Body of pancreas (tissue), 4 donors: ENCODE measurements at regions not wholly inside any gene's neighbourhood (a gene's known extent, or its start where the extent isn't known, plus 50 kb on each side); places are given as distances from the start of the nearest gene placed in this dataset.

Experiments
- ATAC-seq: fragments of 150-250 bp; one replicate; pipeline ENCODE4 v1.9.1; 2016
- DNase-seq, 4 donors: peaks; one replicate each; pipeline ENCODE4 v3.0.0-alpha.2; 2019
- H3K27ac ChIP-seq, 4 donors: fragments of 200-600 bp; sonication (generic); 1 replicate in 3 of 4; 2 replicates in 1 of 4; pipeline versions ENCODE4 v1.5.1 to v1.6.1; 2016 to 2019; ENCODE audit warnings: mild to moderate bottlenecking in 1 of 4, mixed read lengths in 1 of 4, moderate library complexity in 1 of 4
- H3K27me3 ChIP-seq, 2 donors: fragments of 200-600 bp; sonication (generic); one replicate each; pipeline ENCODE4 v1.6.0; 2016; ENCODE audit warnings: mild to moderate bottlenecking in 1 of 2
- H3K36me3 ChIP-seq, 2 donors: fragments of 200-600 bp; sonication (generic); replicated peaks in 1 of 2; 2 replicates each; pipeline ENCODE4 v1.5.1; 2016; ENCODE audit warnings: low read depth in 2 of 2; ENCODE audit not compliant: insufficient read depth in 1 of 2
- H3K4me1 ChIP-seq: fragments of 200-600 bp; sonication (generic); one replicate; pipeline ENCODE4 v1.6.0; 2016
- H3K4me3 ChIP-seq, 2 donors: fragments of 200-600 bp; sonication (generic); 1 replicate in 1 of 2; 2 replicates in 1 of 2; pipeline ENCODE4 v1.5.1; 2016 to 2019
- H3K9me3 ChIP-seq, 3 donors: fragments of 200-600 bp; sonication (generic); 1 replicate in 2 of 3; 2 replicates in 1 of 3; pipeline ENCODE4 v1.5.1; 2016
- CTCF ChIP-seq, 7 experiments: fragments of 450-650 bp in 4 of 7; fragments of 200-600 bp in 3 of 7; sonication (generic) in 3 of 7; IDR thresholded peaks; one replicate each; pipeline ENCODE4 v1.5.1; 2016 to 2019; ENCODE audit warnings: antibody characterized with exemption in 7 of 7
- POLR2A ChIP-seq, 3 donors: fragments of 450-650 bp; IDR thresholded peaks; one replicate each; pipeline ENCODE4 v1.6.1; 2016; ENCODE audit warnings: antibody characterized with exemption in 3 of 3, mild to moderate bottlenecking in 2 of 3
- WGBS, 2 donors: methylation state at CpG; one replicate each; pipeline ENCODE4 v1.1.5; 2017; 5-methylcytosine and 5-hydroxymethylcytosine counted together
- intact Hi-C: fragments of 100-400 bp; cut with DNase I; formaldehyde crosslinking; loops from one replicate; pipeline ENCODE4 v1.15.1; 2023

GRCh38 chr5:125125031-125125823, 378.8 kb upstream of the ZNF608 start:
- Histone ChIP-seq H3K27ac (no peak overlapping the region), H3K4me3 (no peak overlapping the region), H3K36me3 (no peaks in the 10 kb centered on the region), H3K27me3 (no peaks in the 10 kb centered on the region), H3K4me1 (no peaks in the 10 kb centered on the region), H3K9me3 (no peaks in the 10 kb centered on the region)
- WGBS, 2 donors, result 50 to 54% methylated on average over 6 of the region's 6 CpGs
- no peak for ATAC-seq
- no peak for TF ChIP-seq CTCF (IDR thresholded peaks at IDR 0.05)
- TF ChIP-seq POLR2A (IDR thresholded peaks at IDR 0.05), result no peak
- intact Hi-C loops, result no loop called here
- DNase-seq, result no peak

GRCh38 chr5:125126050-125126449, 379.6 kb upstream of the ZNF608 start:
- Histone ChIP-seq H3K27ac (no peak overlapping the region), H3K36me3 (no peaks in the 10 kb centered on the region), H3K4me3 (no peak overlapping the region), H3K4me1 (no peaks in the 10 kb centered on the region), H3K27me3 (no peaks in the 10 kb centered on the region), H3K9me3 (no peaks in the 10 kb centered on the region)
- TF ChIP-seq CTCF (IDR thresholded peaks at IDR 0.05), result no peak
- no peak for TF ChIP-seq POLR2A (IDR thresholded peaks at IDR 0.05)
- intact Hi-C loops, result no loop called here
- ATAC-seq (no peak), DNase-seq (no peak)

- DNase-seq, result no peak
- H3K36me3 ChIP-seq, result no peaks in the 10 kb centered on the region
- TF ChIP-seq CTCF (IDR thresholded peaks at IDR 0.05) (no peak), POLR2A (IDR thresholded peaks at IDR 0.05) (no peak)
- H3K27ac ChIP-seq, result no peak overlapping the region
- ATAC-seq, result no peak
- intact Hi-C loops, result no loop called here
- H3K4me3 ChIP-seq, result no peak overlapping the region
- H3K4me1 ChIP-seq, result no peaks in the 10 kb centered on the region
- no peaks in the 10 kb centered on the region for H3K27me3 ChIP-seq
- no peaks in the 10 kb centered on the region for H3K9me3 ChIP-seq
- 92 to 94% methylated on average over 4 of the region's 4 CpGs for WGBS, 2 donors
These were observed 382.8 kb upstream of the ZNF608 start for GRCh38 chr5:125129151-125129806.

GRCh38 chr5:125130591-125130990, 384.2 kb upstream of the ZNF608 start:
- 87 to 98% methylated on average over 2 of the region's 2 CpGs for WGBS, 2 donors
- no peak for TF ChIP-seq POLR2A (IDR thresholded peaks at IDR 0.05)
- no peak for TF ChIP-seq CTCF (IDR thresholded peaks at IDR 0.05)

More at GRCh38 chr5:125130591-125130990, 384.2 kb upstream of the ZNF608 start:
- intact Hi-C loops, result no loop called here
- Histone ChIP-seq H3K4me3 (no peak overlapping the region), H3K27me3 (no peaks in the 10 kb centered on the region), H3K36me3 (no peaks in the 10 kb centered on the region), H3K4me1 (no peaks in the 10 kb centered on the region), H3K9me3 (no peaks in the 10 kb centered on the region), H3K27ac (no peak overlapping the region)
- ATAC-seq, result no peak
- no peak for DNase-seq
